ENCODE measurements at regions not wholly inside any gene's neighbourhood (a gene's known extent, or its start where the extent isn't known, plus 50 kb on each side); places are given as distances from the start of the nearest gene placed in this dataset.

DNA sequence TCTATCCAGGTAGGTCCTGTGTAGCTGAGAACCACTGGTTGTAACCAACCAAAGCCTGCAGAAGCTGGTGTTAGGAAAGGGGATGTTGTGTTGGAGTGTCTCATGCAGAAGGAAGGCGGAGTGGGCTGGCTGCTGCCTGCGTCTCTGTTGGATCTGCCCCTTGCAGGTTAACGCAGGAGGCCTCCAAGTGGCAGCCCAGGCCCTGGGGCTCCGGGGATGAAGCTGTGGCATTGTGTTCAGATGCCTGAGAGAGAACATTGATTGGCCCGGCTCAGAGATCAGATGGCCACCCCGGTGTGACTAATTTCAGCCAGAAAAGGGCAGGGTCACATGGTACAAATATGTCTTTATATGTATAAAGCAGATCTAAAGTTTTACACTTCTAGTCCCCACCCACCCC is 216.0 kb downstream of the GLI2 start:
- peaks cover 6% of the 10 kb centered on the region for H3K4me1 ChIP-seq (ENCODE audit: control insufficient read depth, insufficient read depth, low read length)
- no peak overlapping the region for H3K9ac ChIP-seq (ENCODE audit: low read length)
- no peaks in the 10 kb centered on the region for H3K9me3 ChIP-seq (ENCODE audit: control insufficient read depth, low read length)
- no peak overlapping the region for H3K4me3 ChIP-seq (ENCODE audit: low read length)
- H3K27me3 ChIP-seq (ENCODE audit: control insufficient read depth, insufficient read depth, low read length): peaks cover 4% of the 10 kb centered on the region
- no peaks in the 10 kb centered on the region for H3K36me3 ChIP-seq (ENCODE audit: control insufficient read depth, insufficient read depth, low read length)

- Histone ChIP-seq H3K9me3 (ENCODE audit: control insufficient read depth, low read length) (no peaks in the 10 kb centered on the region), H3K36me3 (ENCODE audit: control insufficient read depth, insufficient read depth, low read length) (no peaks in the 10 kb centered on the region), H3K27me3 (ENCODE audit: control insufficient read depth, insufficient read depth, low read length) (peaks cover 4% of the 10 kb centered on the region), H3K9ac (ENCODE audit: low read length) (no peak overlapping the region), H3K4me3 (ENCODE audit: low read length) (no peak overlapping the region), H3K4me1 (ENCODE audit: control insufficient read depth, insufficient read depth, low read length) (peaks cover 6% of the 10 kb centered on the region)
Observed at GRCh38 chr2:120952318-120952717, 216.7 kb downstream of the GLI2 start.

DNA sequence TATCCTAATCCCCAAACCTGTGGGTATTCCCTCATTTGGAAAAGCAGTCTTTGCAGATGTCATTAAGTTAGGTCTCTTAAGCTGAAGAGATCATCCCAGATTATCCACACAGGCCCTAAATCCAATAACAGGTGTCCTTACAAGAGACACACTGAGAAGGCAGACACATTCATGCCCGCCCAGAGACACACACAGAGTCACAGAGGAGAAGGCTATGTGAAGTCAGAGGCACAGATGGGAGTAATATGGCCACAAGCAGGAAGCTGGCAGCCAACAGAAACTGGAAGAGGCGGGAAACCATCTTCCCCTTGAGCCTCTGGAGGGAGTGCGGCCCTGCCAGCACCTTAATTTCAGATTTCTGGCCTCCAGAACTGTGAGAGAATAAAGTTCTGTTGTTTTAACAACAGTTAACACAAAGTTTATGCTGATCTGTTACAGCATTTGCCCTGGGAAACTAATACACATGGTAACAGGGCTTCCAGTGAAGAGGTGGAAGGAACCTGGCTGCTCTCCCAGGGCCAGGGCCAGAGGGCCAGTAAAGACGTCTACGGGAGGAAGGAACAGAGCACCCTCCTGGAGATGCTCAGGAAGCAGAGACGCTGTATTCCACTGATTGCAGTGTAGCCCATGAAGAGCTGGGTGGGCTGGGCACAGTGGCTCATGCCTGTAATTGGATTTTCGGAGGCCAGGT is 217.5 kb downstream of the GLI2 start:
- Histone ChIP-seq H3K4me3 (ENCODE audit: low read length) (no peak overlapping the region), H3K27me3 (ENCODE audit: control insufficient read depth, insufficient read depth, low read length) (peaks cover 4% of the 10 kb centered on the region), H3K9ac (ENCODE audit: low read length) (no peak overlapping the region), H3K9me3 (ENCODE audit: control insufficient read depth, low read length) (no peaks in the 10 kb centered on the region), H3K4me1 (ENCODE audit: control insufficient read depth, insufficient read depth, low read length) (peaks cover 6% of the 10 kb centered on the region), H3K36me3 (ENCODE audit: control insufficient read depth, insufficient read depth, low read length) (no peaks in the 10 kb centered on the region)

DNA sequence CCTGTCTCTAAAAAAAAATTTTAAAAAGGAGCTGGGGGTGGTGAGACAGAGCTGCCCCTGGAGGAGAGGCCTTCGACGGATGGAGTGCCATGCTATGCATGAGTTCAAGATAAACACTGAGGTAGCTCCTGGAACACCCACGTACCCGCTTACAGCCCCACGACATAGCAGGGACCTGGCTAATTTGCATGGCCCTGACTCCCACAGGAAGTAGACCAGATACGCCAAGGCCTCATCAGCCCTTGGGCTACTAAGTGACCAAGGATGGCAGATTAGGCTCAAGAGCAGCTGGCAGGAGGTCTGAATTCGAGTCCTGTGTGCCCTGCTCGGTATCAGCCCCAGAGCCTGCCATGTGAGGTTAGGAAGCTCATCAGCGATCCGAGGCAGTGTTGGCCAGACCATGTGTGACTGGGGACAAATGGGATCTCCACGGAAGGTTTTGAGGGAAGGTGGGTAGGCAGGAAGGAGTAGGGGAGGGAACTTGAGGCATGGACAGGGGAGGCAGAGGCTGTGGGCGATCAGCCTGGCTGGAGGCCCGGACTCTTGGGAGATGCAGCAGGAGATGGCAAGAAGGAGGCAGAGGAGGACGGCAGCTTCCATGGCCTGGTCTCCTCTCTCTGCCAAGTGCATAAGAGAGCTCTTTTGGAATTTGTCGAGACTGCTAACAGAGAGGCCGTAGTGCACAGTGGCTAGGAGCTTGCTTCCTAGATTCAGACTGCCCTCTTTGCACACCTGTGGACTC is 218.3 kb downstream of the GLI2 start:
- peaks cover 4% of the 10 kb centered on the region for H3K27me3 ChIP-seq (ENCODE audit: control insufficient read depth, insufficient read depth, low read length)
- H3K36me3 ChIP-seq (ENCODE audit: control insufficient read depth, insufficient read depth, low read length): no peaks in the 10 kb centered on the region
- H3K4me1 ChIP-seq (ENCODE audit: control insufficient read depth, insufficient read depth, low read length): peaks cover 3% of the 10 kb centered on the region
- H3K9me3 ChIP-seq (ENCODE audit: control insufficient read depth, low read length): no peaks in the 10 kb centered on the region
- no peak overlapping the region for H3K4me3 ChIP-seq (ENCODE audit: low read length)
- no peak overlapping the region for H3K9ac ChIP-seq (ENCODE audit: low read length)

- H3K4me3 ChIP-seq (ENCODE audit: low read length): no peak overlapping the region
- H3K9me3 ChIP-seq (ENCODE audit: control insufficient read depth, low read length): no peaks in the 10 kb centered on the region
- peaks cover 4% of the 10 kb centered on the region for H3K27me3 ChIP-seq (ENCODE audit: control insufficient read depth, insufficient read depth, low read length)
- no peak overlapping the region for H3K9ac ChIP-seq (ENCODE audit: low read length)
- no peaks in the 10 kb centered on the region for H3K4me1 ChIP-seq (ENCODE audit: control insufficient read depth, insufficient read depth, low read length)
- no peaks in the 10 kb centered on the region for H3K36me3 ChIP-seq (ENCODE audit: control insufficient read depth, insufficient read depth, low read length)
Observed at GRCh38 chr2:120954939-120955338, 219.3 kb downstream of the GLI2 start.

DNA sequence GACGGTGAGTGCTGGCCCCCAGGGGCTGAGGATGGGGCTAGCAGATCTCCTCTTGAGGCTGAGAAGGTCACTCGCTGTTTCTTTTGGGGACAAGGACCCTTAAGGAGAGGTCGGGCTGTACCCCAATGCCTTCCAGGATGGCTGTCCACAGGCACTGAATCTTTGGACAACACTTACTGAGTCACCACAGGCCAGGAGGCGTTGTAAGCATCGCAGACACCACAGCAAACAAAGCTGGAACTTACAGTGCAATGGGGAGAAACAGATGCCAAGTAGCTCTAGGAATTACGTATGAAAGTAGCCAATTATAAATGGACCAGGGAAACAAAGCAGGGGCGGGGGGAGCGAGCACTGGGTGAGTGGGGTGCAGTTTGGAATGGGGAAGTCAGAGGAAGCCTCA is 219.8 kb downstream of the GLI2 start:
- no peaks in the 10 kb centered on the region for H3K9me3 ChIP-seq (ENCODE audit: control insufficient read depth, low read length)
- H3K27me3 ChIP-seq (ENCODE audit: control insufficient read depth, insufficient read depth, low read length): peaks cover 4% of the 10 kb centered on the region
- no peaks in the 10 kb centered on the region for H3K4me1 ChIP-seq (ENCODE audit: control insufficient read depth, insufficient read depth, low read length)
- no peaks in the 10 kb centered on the region for H3K36me3 ChIP-seq (ENCODE audit: control insufficient read depth, insufficient read depth, low read length)
- H3K9ac ChIP-seq (ENCODE audit: low read length): no peak overlapping the region
- no peak overlapping the region for H3K4me3 ChIP-seq (ENCODE audit: low read length)

DNA sequence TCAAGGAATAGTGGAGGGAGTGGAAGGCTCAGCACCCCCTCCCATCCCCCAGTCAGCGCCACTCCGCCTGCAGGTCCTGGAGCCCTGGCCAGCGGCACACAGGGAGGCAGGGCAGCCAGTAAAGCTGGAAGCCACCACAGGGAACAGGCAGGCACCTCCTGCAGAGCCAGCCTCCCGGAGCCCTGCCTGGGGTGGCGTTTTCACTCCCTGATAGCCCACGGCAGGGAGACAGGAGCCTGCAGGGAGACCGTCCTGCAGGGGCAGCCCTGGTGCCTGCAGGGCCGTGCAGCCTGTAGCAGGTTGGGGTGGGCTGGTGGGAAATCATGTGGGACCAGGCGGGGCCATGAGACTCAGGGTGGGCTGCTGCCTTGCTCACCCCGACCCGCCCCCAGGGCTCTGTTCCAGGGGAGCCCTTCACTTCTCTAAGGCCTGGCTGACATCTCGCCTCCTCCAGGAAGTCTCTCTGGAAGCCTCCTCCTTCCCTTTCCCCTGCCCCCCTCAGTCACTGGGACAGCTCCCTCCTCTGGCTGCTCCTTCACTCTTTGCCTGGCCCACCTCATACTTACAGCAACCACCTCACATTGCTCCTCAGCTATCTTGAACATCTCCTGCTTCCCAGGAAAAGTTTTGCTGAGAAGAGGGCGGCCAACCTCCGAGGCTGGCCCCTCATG is 221.0 kb downstream of the GLI2 start:
- Histone ChIP-seq H3K36me3 (ENCODE audit: control insufficient read depth, insufficient read depth, low read length) (no peaks in the 10 kb centered on the region), H3K27me3 (ENCODE audit: control insufficient read depth, insufficient read depth, low read length) (peaks cover 4% of the 10 kb centered on the region), H3K4me3 (ENCODE audit: low read length) (no peak overlapping the region), H3K9ac (ENCODE audit: low read length) (no peak overlapping the region), H3K9me3 (ENCODE audit: control insufficient read depth, low read length) (no peaks in the 10 kb centered on the region), H3K4me1 (ENCODE audit: control insufficient read depth, insufficient read depth, low read length) (no peaks in the 10 kb centered on the region)

- Histone ChIP-seq H3K4me1 (ENCODE audit: control insufficient read depth, insufficient read depth, low read length) (no peaks in the 10 kb centered on the region), H3K9ac (ENCODE audit: low read length) (no peak overlapping the region), H3K4me3 (ENCODE audit: low read length) (no peak overlapping the region), H3K36me3 (ENCODE audit: control insufficient read depth, insufficient read depth, low read length) (no peaks in the 10 kb centered on the region), H3K9me3 (ENCODE audit: control insufficient read depth, low read length) (no peaks in the 10 kb centered on the region), H3K27me3 (ENCODE audit: control insufficient read depth, insufficient read depth, low read length) (peaks cover 4% of the 10 kb centered on the region)
Observed at GRCh38 chr2:120957905-120958304, 222.2 kb downstream of the GLI2 start.

DNA sequence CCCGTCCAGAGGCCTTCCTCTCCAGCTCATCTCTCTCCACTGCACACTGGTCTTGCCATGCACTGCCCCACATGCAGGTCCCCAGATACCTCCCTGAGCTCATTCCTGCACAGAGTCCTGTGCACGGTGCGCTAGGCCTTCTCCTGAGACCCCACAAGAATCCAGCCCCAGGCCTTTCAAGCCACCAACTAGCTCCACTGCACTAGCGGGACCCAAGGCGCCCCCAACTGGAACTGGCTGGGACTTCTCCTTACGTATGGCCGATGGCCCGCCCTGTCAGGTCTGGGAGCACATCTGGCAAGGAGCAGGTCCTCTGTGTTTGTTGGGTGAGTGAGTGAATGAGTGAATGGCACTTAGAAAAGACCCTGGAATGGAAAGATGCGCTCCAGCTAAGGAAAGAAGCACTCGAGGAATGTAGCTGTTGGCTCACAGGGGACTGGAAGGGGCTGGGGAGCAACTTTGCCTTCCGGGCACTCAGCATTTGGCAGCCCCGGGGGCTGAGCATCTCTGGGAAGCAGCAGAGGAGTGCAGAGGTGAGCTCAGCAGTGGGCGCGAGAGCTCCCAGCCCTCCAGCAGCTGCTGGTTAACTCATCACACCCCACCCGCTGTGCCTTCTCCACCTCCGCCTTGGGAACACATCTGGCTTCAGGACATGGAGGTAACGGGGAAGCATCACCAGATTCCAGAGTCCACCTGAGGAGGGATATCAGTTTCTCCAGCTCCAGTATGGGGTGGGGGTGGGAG is 223.1 kb downstream of the GLI2 start:
- H3K4me3 ChIP-seq (ENCODE audit: low read length): no peak overlapping the region
- no peak overlapping the region for H3K9ac ChIP-seq (ENCODE audit: low read length)
- no peaks in the 10 kb centered on the region for H3K9me3 ChIP-seq (ENCODE audit: control insufficient read depth, low read length)
- no peaks in the 10 kb centered on the region for H3K36me3 ChIP-seq (ENCODE audit: control insufficient read depth, insufficient read depth, low read length)
- H3K27me3 ChIP-seq (ENCODE audit: control insufficient read depth, insufficient read depth, low read length): peaks cover 4% of the 10 kb centered on the region
- H3K4me1 ChIP-seq (ENCODE audit: control insufficient read depth, insufficient read depth, low read length): no peaks in the 10 kb centered on the region

DNA sequence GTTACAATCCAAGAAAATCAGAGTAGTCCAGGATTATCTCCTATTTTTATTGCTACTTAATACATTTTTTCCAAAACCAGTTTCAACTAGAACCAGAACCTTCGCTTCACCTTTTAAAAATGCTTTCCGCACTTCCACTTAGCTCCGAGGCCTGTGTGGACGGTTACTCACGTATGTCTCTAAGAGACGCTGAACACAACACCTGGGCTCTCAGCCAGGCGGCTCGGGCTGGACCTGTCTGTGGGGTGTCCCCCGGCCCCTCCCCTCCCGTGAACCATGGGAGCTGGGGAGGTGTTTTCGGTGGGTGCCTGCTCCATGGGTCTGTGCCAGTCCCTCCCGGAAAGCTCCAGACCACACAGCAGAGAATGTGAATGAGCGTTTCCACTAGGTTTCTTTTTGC is 223.8 kb downstream of the GLI2 start:
- no peak overlapping the region for H3K9ac ChIP-seq (ENCODE audit: low read length)
- no peaks in the 10 kb centered on the region for H3K36me3 ChIP-seq (ENCODE audit: control insufficient read depth, insufficient read depth, low read length)
- no peak overlapping the region for H3K4me3 ChIP-seq (ENCODE audit: low read length)
- no peaks in the 10 kb centered on the region for H3K9me3 ChIP-seq (ENCODE audit: control insufficient read depth, low read length)
- H3K27me3 ChIP-seq (ENCODE audit: control insufficient read depth, insufficient read depth, low read length): peaks cover 4% of the 10 kb centered on the region
- H3K4me1 ChIP-seq (ENCODE audit: control insufficient read depth, insufficient read depth, low read length): no peaks in the 10 kb centered on the region

GRCh38 chr2:120960770-120961366 is 225.2 kb downstream of the GLI2 start:
- Histone ChIP-seq H3K4me3 (ENCODE audit: low read length) (no peak overlapping the region), H3K36me3 (ENCODE audit: control insufficient read depth, insufficient read depth, low read length) (no peaks in the 10 kb centered on the region), H3K9ac (ENCODE audit: low read length) (no peak overlapping the region), H3K4me1 (ENCODE audit: control insufficient read depth, insufficient read depth, low read length) (no peaks in the 10 kb centered on the region), H3K9me3 (ENCODE audit: control insufficient read depth, low read length) (no peaks in the 10 kb centered on the region), H3K27me3 (ENCODE audit: control insufficient read depth, insufficient read depth, low read length) (peaks cover 4% of the 10 kb centered on the region)

Data from mucosa of stomach (tissue), 1 donor.